ENCODE measurements at regions not wholly inside any gene's neighbourhood (a gene's known extent, or its start where the extent isn't known, plus 50 kb on each side); places are given as distances from the start of the nearest gene placed in this dataset.

DNA sequence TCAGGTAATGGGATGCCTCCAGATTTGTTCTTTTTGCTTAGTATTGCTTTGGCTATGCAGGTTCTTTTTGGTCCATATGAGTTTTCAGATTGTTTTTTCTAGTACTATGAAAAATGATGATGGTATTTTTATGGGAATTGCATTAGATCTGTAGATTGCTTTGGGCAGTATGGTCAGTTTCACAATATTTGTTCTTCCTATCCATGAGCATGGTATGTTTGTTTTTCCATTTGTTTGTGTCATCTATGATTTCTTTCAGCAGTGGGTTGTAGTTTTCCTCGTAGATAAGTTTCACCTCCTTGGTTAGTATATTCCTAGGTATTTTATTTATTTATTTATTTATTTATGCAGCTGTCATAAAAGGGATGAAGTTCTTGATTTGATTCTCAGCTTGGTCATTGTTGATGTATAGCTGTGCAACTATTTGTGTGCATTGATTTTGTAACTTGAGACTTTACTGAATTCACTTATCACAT lies 103.9 kb upstream of the DNAH14 start:
- no peaks in the 10 kb centered on the region for H3K27me3 ChIP-seq (ENCODE audit: control insufficient read depth in 2 of 2, insufficient read depth in 2 of 2, low read length in 2 of 2)
- H3K4me1 ChIP-seq (ENCODE audit: control insufficient read depth in 1 of 2, insufficient read depth in 2 of 2, low read length in 2 of 2), result no peaks in the 10 kb centered on the region
- intact Hi-C loops (cut with micrococcal nuclease), result no loop called here
- H3K79me2 ChIP-seq (ENCODE audit: insufficient read depth, low read length), result no peaks in the 10 kb centered on the region
- WGBS (ENCODE audit: insufficient coverage), result no CpG with 5 or more reads among the region's 1 CpG
- H3K36me3 ChIP-seq (replicated peaks in 1 of 2; ENCODE audit: control insufficient read depth in 1 of 2, insufficient read depth in 2 of 2, low read length in 2 of 2), result no peaks in the 10 kb centered on the region
- no peak overlapping the region for H3K9ac ChIP-seq (ENCODE audit: insufficient read depth, low read length, poor library complexity, severe bottlenecking)
- TF ChIP-seq CTCF (IDR thresholded peaks at IDR 0.05), result no peak
- no peak for DNase-seq
- no peak overlapping the region for H3K4me2 ChIP-seq (replicated peaks; ENCODE audit: extremely low read depth, low read length, poor library complexity, severe bottlenecking)
- no peak overlapping the region for H3K27ac ChIP-seq (ENCODE audit: low read depth in 1 of 2, low read length in 2 of 2)
- no peak overlapping the region for H3K4me3 Mint-ChIP-seq
- peaks cover 4 to 40% (median 19%) of the 10 kb centered on the region in 7 donors for H3K9me3 Mint-ChIP-seq
- H2AFZ ChIP-seq (ENCODE audit: insufficient read depth, low read depth, low read length, poor library complexity, severe bottlenecking), result no peak overlapping the region
- H3K27ac Mint-ChIP-seq, result no peak overlapping the region
- no peaks in the 10 kb centered on the region for H3K36me3 Mint-ChIP-seq
- H3K9me3 ChIP-seq (replicated peaks in 1 of 2; ENCODE audit: control insufficient read depth in 1 of 2, insufficient read depth in 1 of 2, low read length in 2 of 2), result peaks cover 11% of the 10 kb centered on the region in 2 donors
- H3K4me1 Mint-ChIP-seq, result no peaks in the 10 kb centered on the region
- no peaks in the 10 kb centered on the region for H4K20me1 ChIP-seq (ENCODE audit: insufficient read depth, low read length)
- no peak overlapping the region for H3K4me3 ChIP-seq (replicated peaks in 1 of 3; ENCODE audit: low read depth in 2 of 3, low read length in 3 of 3)
- H3K27me3 Mint-ChIP-seq (ENCODE audit: low read depth in 3 of 3), result peaks cover 2 to 7% (median 4%) of the 10 kb centered on the region in 3 donors

DNA sequence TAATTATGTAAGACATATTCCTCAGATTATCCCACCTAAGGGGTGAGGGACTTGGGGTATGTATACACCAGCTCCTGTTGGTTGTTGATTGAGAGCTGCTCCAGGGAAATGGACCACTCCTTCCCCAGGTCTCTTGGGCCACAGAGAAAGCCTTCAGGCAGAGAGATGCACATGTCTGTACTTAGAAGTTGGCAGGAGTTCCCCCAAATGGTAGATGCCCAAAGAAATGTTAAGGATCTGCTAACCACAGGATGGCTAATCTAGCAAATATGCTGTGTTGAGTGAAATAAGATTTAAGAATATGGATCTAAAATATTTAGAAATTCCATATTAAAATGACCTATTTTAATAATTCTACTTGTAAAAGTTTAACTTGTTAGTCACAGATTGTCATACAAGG lies 100.8 kb upstream of the DNAH14 start:
- Mint-ChIP-seq H3K36me3 (no peaks in the 10 kb centered on the region), H3K4me3 (no peak overlapping the region), H3K27ac (no peak overlapping the region), H3K4me1 (no peaks in the 10 kb centered on the region), H3K9me3 (peaks cover 8 to 19% (median 13%) of the 10 kb centered on the region in 7 donors), H3K27me3 (ENCODE audit: low read depth in 3 of 3) (peaks cover 2 to 10% (median 6%) of the 10 kb centered on the region in 3 donors)
- DNase-seq, result no peak
- TF ChIP-seq CTCF (IDR thresholded peaks at IDR 0.05), result no peak
- Histone ChIP-seq H2AFZ (ENCODE audit: insufficient read depth, low read depth, low read length, poor library complexity, severe bottlenecking) (no peak overlapping the region), H3K27ac (ENCODE audit: low read depth in 1 of 2, low read length in 2 of 2) (no peak overlapping the region), H3K27me3 (ENCODE audit: control insufficient read depth in 2 of 2, insufficient read depth in 2 of 2, low read length in 2 of 2) (no peaks in the 10 kb centered on the region), H3K9me3 (replicated peaks in 1 of 2; ENCODE audit: control insufficient read depth in 1 of 2, insufficient read depth in 1 of 2, low read length in 2 of 2) (peaks cover 0 to 6% of the 10 kb centered on the region in 2 donors), H3K9ac (ENCODE audit: insufficient read depth, low read length, poor library complexity, severe bottlenecking) (no peak overlapping the region), H4K20me1 (ENCODE audit: insufficient read depth, low read length) (no peaks in the 10 kb centered on the region), H3K4me2 (replicated peaks; ENCODE audit: extremely low read depth, low read length, poor library complexity, severe bottlenecking) (no peak overlapping the region), H3K4me3 (replicated peaks in 1 of 3; ENCODE audit: low read depth in 2 of 3, low read length in 3 of 3) (no peak overlapping the region), H3K36me3 (replicated peaks in 1 of 2; ENCODE audit: control insufficient read depth in 1 of 2, insufficient read depth in 2 of 2, low read length in 2 of 2) (no peaks in the 10 kb centered on the region), H3K4me1 (ENCODE audit: control insufficient read depth in 1 of 2, insufficient read depth in 2 of 2, low read length in 2 of 2) (no peaks in the 10 kb centered on the region), H3K79me2 (ENCODE audit: insufficient read depth, low read length) (no peaks in the 10 kb centered on the region)
- intact Hi-C loops (cut with micrococcal nuclease), result no loop called here

Measured in CD14-positive monocyte (primary cell).